Testis (tissue), 2 donors: ENCODE measurements at regions not wholly inside any gene's neighbourhood (a gene's known extent, or its start where the extent isn't known, plus 50 kb on each side); places are given as distances from the start of the nearest gene placed in this dataset.
"Not testable (repeated sequence)": the region's sequence is repeated elsewhere in the genome, so short reads cannot be mapped to it uniquely, and the experiment has no call there.

Source experiments
- DNase-seq: peaks from one replicate; pipeline ENCODE4 v3.0.0-alpha.2; 2019
- H3K27ac ChIP-seq, 2 donors: fragments of 200-600 bp; sonication (generic); one replicate each; pipeline ENCODE4 v1.5.1; 2019
- H3K27me3 ChIP-seq: fragments of 200-600 bp; sonication (generic); one replicate; pipeline ENCODE4 v1.5.1; 2019
- H3K36me3 ChIP-seq: fragments of 200-600 bp; sonication (generic); one replicate; pipeline ENCODE4 v1.5.1; 2017; ENCODE audit warnings: low read depth; ENCODE audit errors: missing control alignments
- H3K4me1 ChIP-seq: fragments of 200-600 bp; sonication (generic); one replicate; pipeline ENCODE4 v1.5.1; 2019
- H3K4me3 ChIP-seq, 2 donors: fragments of 200-600 bp; sonication (generic); one replicate each; pipeline ENCODE4 v1.5.1; 2017 to 2019
- H3K9me3 ChIP-seq: fragments of 200-600 bp; sonication (generic); one replicate; pipeline ENCODE4 v1.5.1; 2017
- CTCF ChIP-seq, 3 experiments: fragments of 450-650 bp in 2 of 3; fragments of 200-600 bp in 1 of 3; sonication (generic) in 1 of 3; IDR thresholded peaks; one replicate each; pipeline ENCODE4 v1.5.1; 2016 to 2019; ENCODE audit warnings: antibody characterized with exemption in 3 of 3, mild to moderate bottlenecking in 2 of 3, moderate library complexity in 1 of 3
- POLR2A ChIP-seq: fragments of 450-650 bp; IDR thresholded peaks from one replicate; pipeline ENCODE4 v1.6.1; 2017; ENCODE audit warnings: antibody characterized with exemption, mild to moderate bottlenecking, moderate library complexity
- WGBS, 2 donors: methylation state at CpG; one replicate each; pipeline ENCODE4 v1.1.5; 2018; 5-methylcytosine and 5-hydroxymethylcytosine counted together
- intact Hi-C: fragments of 100-400 bp; cut with DNase I; formaldehyde crosslinking; loops from one replicate; pipeline ENCODE4 v1.15.1; 2023; ENCODE audit warnings: low total_unique reads

- DNase-seq: no peak
- Histone ChIP-seq H3K27ac (no peak overlapping the region), H3K9me3 (no peaks in the 10 kb centered on the region), H3K4me1 (no peaks in the 10 kb centered on the region), H3K27me3 (no peaks in the 10 kb centered on the region), H3K36me3 (no peaks in the 10 kb centered on the region), H3K4me3 (no peak overlapping the region)
- WGBS, 2 donors: 71 to 77% methylated on average over 1 of the region's 1 CpG
- no peak for TF ChIP-seq CTCF (IDR thresholded peaks at IDR 0.05)
- TF ChIP-seq POLR2A: no peak
- intact Hi-C loops: no loop called here
These were observed 247.0 kb downstream of the USP25 start for GRCh38 chr21:15976807-15977206.

GRCh38 chr21:15978215-15978738 lies 248.5 kb downstream of the USP25 start:
- WGBS, 2 donors: 52 to 67% methylated on average over 3 of the region's 3 CpGs
- intact Hi-C loops: no loop called here
- no peaks in the 10 kb centered on the region for H3K36me3 ChIP-seq
- H3K27ac ChIP-seq: no peak overlapping the region
- H3K9me3 ChIP-seq: no peaks in the 10 kb centered on the region
- no peaks in the 10 kb centered on the region for H3K4me1 ChIP-seq
- H3K4me3 ChIP-seq: no peak overlapping the region
- TF ChIP-seq POLR2A (no peak), CTCF (IDR thresholded peaks at IDR 0.05) (no peak)
- H3K27me3 ChIP-seq: no peaks in the 10 kb centered on the region
- DNase-seq: no peak

GRCh38 chr21:15979493-15979892 lies 249.7 kb downstream of the USP25 start:
- H3K27ac ChIP-seq, H3K9me3 ChIP-seq, H3K4me3 ChIP-seq, H3K36me3 ChIP-seq, intact Hi-C loops, H3K27me3 ChIP-seq, H3K4me1 ChIP-seq, DNase-seq: not testable (repeated sequence)
- 93 to 96% methylated on average over 6 of the region's 6 CpGs for WGBS, 2 donors

GRCh38 chr21:15986277-15986676 lies 256.5 kb downstream of the USP25 start:
- H3K4me3 ChIP-seq: no peak overlapping the region
- no peak for TF ChIP-seq CTCF (IDR thresholded peaks at IDR 0.05)
- TF ChIP-seq POLR2A: no peak
- H3K27me3 ChIP-seq: no peaks in the 10 kb centered on the region
- no peaks in the 10 kb centered on the region for H3K4me1 ChIP-seq
- no peaks in the 10 kb centered on the region for H3K36me3 ChIP-seq
- WGBS, 2 donors: 55 to 76% methylated on average over 1 of the region's 1 CpG
- intact Hi-C loops: no loop called here
- DNase-seq: no peak
- H3K9me3 ChIP-seq: no peaks in the 10 kb centered on the region
- no peak overlapping the region for H3K27ac ChIP-seq

GRCh38 chr21:15992171-15992570 lies 262.4 kb downstream of the USP25 start:
- intact Hi-C loops: no loop called here

More at GRCh38 chr21:15992171-15992570, 262.4 kb downstream of the USP25 start:
- no peaks in the 10 kb centered on the region for H3K27me3 ChIP-seq
- H3K27ac ChIP-seq: no peak overlapping the region
- 64 to 88% methylated on average over 1 of the region's 1 CpG for WGBS, 2 donors
- no peak for DNase-seq
- no peaks in the 10 kb centered on the region for H3K9me3 ChIP-seq
- H3K36me3 ChIP-seq: no peaks in the 10 kb centered on the region
- TF ChIP-seq CTCF (IDR thresholded peaks at IDR 0.05) (no peak), POLR2A (no peak)
- H3K4me1 ChIP-seq: no peaks in the 10 kb centered on the region
- H3K4me3 ChIP-seq: no peak overlapping the region
